GM18499 (cell line): ENCODE measurements at regions not wholly inside any gene's neighbourhood (a gene's known extent, or its start where the extent isn't known, plus 50 kb on each side); places are given as distances from the start of the nearest gene placed in this dataset.

ENCODE experiments used
- ATAC-seq: cut with Tn5 transposase; IDR thresholded peaks from one replicate; pipeline ENCODE4 v1.9.1; 2021; ENCODE audit warnings: moderate number of reproducible peaks; ENCODE audit not compliant: insufficient read depth, unreplicated experiment

- ATAC-seq = no peak
Observed at GRCh38 chr2:67802291-67802690, 260.5 kb downstream of the C1D start.

DNA sequence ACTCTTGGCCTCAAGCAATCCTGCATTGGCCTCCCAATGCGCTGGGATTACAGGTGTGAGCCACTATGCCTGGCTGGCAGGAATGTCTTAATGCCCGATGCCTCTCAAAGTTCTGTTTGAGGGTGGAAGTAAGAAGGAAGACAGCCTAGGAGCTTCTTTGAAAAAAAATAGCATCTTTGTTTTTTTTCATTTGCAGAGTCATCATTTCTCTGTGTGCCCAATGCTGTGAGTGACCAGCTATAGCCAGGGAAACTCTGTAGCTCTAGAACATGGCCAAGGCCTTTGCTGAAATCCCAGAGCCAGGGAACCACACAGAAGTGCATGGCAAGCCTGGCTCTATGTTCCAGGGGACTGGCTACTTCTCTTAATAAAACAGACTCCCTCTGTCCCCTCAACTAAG is 260.0 kb downstream of the C1D start:
- no peak for ATAC-seq

DNA sequence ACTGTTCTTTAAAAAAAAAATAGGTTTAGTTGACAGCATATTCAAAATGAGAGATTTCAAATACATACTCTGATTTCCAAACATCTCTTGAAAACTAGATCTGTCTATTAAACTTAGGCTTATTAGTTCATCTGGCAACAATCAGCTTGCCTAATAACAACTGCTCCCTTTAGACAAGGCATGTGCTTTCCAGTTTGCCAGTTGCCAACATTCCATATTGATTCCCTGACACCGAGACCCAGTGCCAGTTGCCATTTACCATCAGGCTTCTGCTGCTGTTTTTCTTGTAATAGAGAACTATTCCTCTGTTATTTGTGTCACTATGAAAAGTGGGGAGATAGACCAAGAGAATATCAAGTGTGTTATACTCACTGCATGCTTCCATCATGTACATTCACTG is 256.0 kb downstream of the C1D start:
- no peak for ATAC-seq

GRCh38 chr2:67808112-67808511 is 254.7 kb downstream of the C1D start:
- ATAC-seq = no peak

- ATAC-seq = no peak
Observed at GRCh38 chr2:67812682-67813081, 250.1 kb downstream of the C1D start.

GRCh38 chr2:67823726-67824125 is 239.1 kb downstream of the C1D start:
- ATAC-seq = no peak

DNA sequence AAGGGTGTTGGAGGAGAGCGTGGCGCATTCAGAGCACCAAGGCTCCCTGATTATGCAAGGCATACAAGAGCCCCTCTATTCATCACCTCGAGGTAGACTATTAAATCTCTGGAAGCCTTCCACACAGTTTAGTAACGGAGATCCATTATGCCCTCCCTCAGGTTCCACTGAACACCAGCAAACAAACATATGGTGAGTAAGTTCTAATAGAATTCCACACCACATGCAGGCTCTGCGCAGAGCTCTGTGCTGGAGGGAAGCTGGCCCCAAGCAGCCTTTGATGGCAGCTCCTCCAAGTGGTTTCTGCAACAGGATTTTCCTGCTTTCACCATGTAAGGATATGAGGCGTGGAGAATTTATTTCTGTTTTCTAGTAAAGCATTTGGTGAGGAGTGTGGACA is 238.6 kb downstream of the C1D start:
- no peak for ATAC-seq

GRCh38 chr2:67825476-67825875 is 237.3 kb downstream of the C1D start:
- no peak for ATAC-seq

- ATAC-seq = no peak
Observed at GRCh38 chr2:67828066-67828465, 234.7 kb downstream of the C1D start.

DNA sequence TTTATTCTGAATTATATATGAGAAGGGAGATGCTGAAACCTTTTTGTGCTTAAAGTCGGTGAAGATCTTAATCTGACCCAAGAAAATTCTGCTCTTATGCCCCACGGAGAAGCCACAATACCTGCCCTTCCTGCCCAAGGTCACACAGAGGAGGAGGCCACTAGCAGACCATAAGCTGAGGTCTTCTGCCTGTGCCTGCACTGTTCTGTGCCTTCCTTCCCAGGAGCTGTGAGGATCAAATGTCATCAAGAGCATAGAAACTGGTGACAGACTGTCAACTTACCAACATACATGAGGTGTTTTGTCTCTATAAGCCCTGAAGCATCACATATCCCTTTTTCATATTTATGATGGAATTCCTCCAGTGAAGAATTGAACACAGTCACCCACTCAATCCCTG is 233.3 kb downstream of the C1D start:
- no peak for ATAC-seq

GRCh38 chr2:67833632-67834031 is 229.2 kb downstream of the C1D start:
- ATAC-seq = no peak

DNA sequence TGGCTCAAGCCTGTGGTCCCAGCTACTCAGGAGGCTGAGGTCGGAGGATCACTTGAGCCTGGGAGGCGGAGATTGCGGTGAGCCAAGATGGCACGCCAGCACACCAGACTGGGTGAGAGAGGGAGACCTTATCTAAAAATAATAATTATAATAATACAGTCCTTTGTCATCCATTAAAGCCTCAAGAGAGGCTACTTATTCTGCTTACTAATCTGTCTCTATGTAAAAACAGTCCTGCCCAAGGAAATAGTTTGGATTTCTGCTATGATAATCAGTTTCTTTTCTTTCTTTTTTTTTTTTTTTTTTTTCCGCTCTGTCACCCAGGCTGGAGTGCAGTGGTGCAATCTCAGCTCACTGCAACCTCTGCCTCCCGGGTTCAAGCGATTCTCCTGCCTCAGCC is 228.3 kb downstream of the C1D start:
- no peak for ATAC-seq

- no peak for ATAC-seq
Observed at GRCh38 chr2:67835266-67835665, 227.5 kb downstream of the C1D start.

- no peak for ATAC-seq
Observed at GRCh38 chr2:67836866-67837265, 225.9 kb downstream of the C1D start.

DNA sequence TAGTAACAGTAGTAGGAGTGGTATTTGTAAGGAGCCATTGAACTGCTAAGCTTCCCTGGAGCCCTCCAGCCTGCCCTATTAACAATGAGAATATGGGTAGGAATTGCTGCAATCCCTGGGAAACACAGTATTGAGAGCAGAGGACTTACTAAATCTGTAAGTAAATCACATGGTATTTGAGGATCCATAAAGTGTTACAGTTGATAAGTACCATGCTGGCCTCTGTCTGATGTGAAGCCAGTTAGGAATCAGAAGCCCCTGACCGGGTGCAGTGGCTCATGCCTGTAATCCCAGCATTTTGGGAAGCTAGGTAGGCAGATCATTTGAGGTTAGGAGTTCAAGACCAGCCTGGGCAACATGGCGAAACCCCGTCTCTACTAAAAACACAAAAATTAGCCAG is 224.6 kb downstream of the C1D start:
- ATAC-seq = no peak

DNA sequence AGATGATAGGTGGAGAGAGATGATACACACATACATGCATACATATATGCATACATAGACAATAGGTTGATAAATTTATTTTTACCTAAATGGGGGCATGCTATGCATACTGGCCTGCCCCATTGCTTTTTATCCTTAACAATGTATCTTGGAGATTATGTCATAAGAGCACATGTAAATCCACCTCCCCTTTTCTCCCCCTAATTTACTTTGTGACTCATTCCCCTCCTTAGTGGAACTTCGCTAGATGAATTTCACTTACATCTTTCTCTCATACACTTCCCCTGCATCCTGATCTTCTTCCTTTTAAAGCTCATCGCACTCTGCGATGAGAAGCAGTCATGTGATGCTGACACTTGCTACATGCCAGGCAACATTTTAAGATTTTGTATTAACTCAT is 223.6 kb downstream of the C1D start:
- ATAC-seq = no peak

DNA sequence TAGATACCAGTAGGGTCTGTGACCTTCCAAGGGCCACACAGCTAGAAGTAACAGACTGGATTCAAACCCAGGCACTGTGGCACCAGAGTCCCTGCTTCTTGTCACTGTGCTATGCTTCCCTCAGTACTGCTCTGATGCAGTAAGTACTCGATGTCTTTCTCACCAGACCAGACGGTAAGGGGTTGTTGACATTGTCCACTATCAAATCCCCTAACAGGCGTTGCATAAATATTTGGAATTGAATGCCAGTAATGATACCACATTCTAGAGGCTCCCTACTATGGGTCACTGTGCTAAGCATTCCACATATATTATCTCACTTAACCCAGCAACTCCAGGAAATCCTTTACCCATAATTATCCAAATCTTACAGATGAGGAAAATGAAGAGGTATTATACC is 223.1 kb downstream of the C1D start:
- ATAC-seq = no peak

DNA sequence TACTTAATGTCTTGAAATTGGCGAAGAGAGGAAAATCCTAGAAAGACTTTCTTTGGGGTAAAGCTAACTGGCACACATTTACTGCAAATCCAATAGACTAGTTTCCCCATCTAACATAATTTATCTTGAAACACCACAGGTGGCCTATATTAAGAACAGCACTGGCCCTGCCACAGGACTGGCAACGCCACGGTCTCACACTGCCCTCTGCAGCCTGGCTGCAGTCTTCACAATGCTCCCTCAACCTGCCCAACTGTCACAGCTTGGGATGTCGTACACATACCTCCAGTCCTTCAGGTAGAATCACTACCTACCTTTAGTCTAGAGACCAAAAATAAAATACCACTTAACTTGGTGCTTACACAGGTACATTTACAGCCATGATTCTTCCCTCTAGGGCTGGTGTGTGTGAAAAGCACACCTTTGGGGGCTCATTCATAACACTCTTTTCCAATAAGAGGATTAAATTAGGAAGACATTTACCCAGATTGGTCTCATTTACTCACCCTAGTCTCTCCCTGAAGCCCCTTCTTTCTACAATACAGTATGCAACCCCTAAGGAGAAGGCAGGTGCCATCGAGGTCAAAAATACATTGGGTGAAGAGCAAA is 222.2 kb downstream of the C1D start:
- ATAC-seq = no peak

GRCh38 chr2:67841711-67842110 is 221.1 kb downstream of the C1D start:
- ATAC-seq = no peak

GRCh38 chr2:67842375-67842959 is 220.3 kb downstream of the C1D start:
- no peak for ATAC-seq

- no peak for ATAC-seq
Observed at GRCh38 chr2:67844024-67844540, 218.7 kb downstream of the C1D start.

GRCh38 chr2:67845621-67846369 is 217.0 kb downstream of the C1D start:
- no peak for ATAC-seq
